Daoy (cell line): ENCODE measurements at regions not wholly inside any gene's neighbourhood (a gene's known extent, or its start where the extent isn't known, plus 50 kb on each side); places are given as distances from the start of the nearest gene placed in this dataset.
"Not testable (repeated sequence)": the region's sequence is repeated elsewhere in the genome, so short reads cannot be mapped to it uniquely, and the experiment has no call there.

Experiments
- DNase-seq: peaks from one replicate; pipeline ENCODE4 v3.0.0-alpha.2; 2015; ENCODE audit warnings: low read depth

DNA sequence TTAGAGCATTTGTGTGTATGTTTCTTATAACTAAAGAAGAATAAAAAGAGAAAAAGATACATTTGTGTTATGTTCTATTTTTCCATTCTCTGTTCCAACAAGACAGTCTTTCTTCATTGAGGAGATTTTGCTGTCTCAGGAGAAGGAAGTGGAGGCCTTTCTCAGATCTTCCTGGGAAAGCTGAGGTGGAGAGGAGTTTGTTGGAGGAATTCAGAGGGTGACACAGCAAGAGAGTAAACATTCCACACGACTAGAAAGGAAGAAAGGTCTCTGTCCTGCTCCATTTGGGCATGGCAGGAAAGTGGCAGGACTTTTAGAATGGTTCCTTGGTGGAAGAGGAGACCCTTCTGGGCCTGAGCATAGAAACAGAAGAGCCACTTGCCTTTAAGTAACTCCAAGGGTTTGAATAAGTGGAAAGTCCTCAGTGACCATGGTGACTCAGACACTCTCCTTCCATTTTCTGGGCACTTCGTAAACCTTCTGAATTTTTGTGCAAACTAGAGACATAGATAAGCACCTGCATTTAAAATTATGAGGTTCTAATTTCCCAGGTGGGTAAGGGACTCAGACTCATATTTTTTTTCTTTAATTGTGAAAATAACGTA, 52.3 kb upstream of the COL5A2 start:
- DNase-seq: no peak

DNA sequence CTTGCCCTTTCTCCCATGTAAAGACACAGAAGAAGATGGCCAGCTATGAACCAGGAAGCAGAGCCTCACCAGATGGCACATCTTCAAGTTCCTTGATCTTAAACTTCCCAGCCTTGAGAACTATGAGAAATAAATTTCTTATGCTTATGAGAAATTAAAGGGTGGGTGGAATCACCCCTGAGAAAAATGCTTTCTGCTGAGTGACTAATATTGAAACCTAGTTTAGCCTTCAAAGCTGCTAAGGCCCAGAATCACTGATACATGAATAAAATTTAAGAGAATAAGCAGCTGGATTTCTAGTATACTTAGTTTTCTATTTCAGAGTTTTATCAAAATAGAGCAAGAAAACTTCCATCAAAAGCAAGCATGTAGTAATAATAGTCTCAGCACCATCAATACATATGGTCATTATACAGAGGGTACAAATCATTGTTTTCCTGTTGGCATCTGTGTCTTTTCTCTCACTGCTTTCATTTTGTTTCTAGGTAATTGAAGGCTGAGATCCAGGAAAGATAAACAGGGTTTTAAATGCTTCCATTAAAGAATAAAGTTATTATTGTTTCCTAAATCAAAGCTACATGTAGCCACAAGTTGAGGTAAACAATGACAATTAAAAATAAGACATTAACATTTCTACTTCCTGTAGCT, 53.3 kb upstream of the COL5A2 start:
- no peak for DNase-seq

- no peak for DNase-seq
Measured at GRCh38 chr2:189233527-189233926, 54.0 kb upstream of the COL5A2 start.

GRCh38 chr2:189234991-189235390, 55.4 kb upstream of the COL5A2 start:
- no peak for DNase-seq

GRCh38 chr2:189236066-189236465, 56.5 kb upstream of the COL5A2 start:
- DNase-seq: no peak

DNA sequence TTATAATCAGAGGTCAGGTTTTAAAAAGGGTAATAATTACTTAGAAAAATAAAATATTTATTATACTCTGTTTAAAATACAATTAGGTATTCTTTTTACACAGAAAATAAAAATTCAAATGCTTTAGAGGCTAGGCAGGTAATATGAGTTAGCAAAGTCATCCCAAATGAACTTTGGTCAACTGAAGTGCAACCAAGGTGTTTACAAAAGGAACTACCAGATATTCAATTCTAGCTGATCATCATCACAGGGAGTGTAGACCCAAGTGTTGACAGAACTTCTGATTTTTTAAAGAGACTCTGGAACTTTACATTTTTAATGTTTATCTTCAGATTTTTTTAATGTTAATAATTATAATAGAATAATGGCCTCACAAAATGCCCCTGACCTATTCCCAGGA, 59.3 kb upstream of the COL5A2 start:
- no peak for DNase-seq

- not testable (repeated sequence) for DNase-seq
Measured at GRCh38 chr2:189243843-189244242, 64.3 kb upstream of the COL5A2 start.

- no peak for DNase-seq
Measured at GRCh38 chr2:189247276-189247675, 67.7 kb upstream of the COL5A2 start.

DNA sequence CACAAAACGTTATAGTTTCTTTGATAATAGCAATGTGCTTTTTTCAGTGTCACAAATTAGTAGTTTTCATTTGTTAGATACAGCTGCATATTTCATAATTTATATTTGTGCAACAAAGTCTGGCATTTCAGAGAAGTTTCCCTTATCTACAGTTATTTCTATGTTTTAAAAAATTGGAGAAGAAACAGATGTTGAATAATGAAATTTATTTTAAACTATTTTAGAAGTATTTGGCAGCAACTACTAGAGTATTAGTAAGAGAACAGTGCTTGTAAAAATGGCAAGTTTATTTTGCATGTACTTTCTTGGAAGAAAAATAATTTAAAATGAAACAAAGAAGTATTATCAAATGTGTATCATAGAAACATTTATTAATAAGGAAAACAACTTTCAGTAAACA, 68.6 kb upstream of the COL5A2 start:
- DNase-seq: no peak

DNA sequence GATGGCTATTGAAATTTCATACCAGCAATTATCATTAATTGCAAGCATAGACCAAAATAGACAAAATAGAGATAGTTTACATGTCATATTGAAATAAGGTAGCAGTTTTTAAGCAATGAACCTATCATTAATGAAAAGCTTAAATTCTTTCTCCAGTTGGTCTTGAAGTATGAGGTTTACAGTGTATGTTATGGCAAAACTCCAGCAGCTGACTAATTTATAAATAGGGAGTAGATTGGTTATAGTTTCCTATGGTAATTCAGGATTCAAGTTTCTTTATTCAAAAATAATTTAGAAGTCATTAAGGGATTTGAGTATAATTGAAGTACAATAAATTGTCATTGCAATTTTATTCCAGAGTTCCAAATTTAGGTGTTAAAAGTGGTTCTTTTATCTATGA, 69.6 kb upstream of the COL5A2 start:
- DNase-seq: no peak

GRCh38 chr2:189249901-189250300, 70.3 kb upstream of the COL5A2 start:
- no peak for DNase-seq

- no peak for DNase-seq
Measured at GRCh38 chr2:189252991-189253675, 73.6 kb upstream of the COL5A2 start.

GRCh38 chr2:189253836-189254235, 74.3 kb upstream of the COL5A2 start:
- no peak for DNase-seq

- DNase-seq: peak; percentile 41
Measured at GRCh38 chr2:189254268-189254883, 74.8 kb upstream of the COL5A2 start.

GRCh38 chr2:189255711-189256110, 76.2 kb upstream of the COL5A2 start:
- no peak for DNase-seq

GRCh38 chr2:189258616-189259365, 79.2 kb upstream of the COL5A2 start:
- no peak for DNase-seq

- peak; percentile 28 for DNase-seq
Measured at GRCh38 chr2:189260361-189260814, 80.8 kb upstream of the COL5A2 start.

DNA sequence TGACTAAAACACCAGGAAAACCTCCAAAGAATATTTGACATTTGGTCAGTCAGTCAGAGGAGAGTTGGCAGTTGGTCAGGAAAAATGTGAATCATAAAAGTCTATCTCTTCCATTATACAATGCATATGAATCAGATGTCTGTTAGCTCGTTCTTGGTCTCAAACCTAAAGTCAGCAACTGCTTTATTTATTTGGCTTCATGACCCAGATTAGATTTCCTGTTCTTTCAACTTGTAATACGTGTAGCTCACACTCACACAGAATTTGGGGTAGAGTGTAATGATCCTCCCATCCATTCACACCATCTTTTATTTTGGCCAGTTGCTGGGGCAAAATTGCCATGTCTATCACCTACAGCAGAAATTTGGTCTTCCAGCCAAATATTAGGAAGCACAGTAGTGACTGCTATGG, 81.9 kb upstream of the COL5A2 start:
- DNase-seq: peak; percentile 49

GRCh38 chr2:189261916-189262315, 82.4 kb upstream of the COL5A2 start:
- no peak for DNase-seq

GRCh38 chr2:189265696-189266320, 86.2 kb upstream of the COL5A2 start:
- DNase-seq: no peak

GRCh38 chr2:189267491-189267890, 87.9 kb upstream of the COL5A2 start:
- DNase-seq: no peak
